ENCODE measurements at regions not wholly inside any gene's neighbourhood (a gene's known extent, or its start where the extent isn't known, plus 50 kb on each side); places are given as distances from the start of the nearest gene placed in this dataset.

- Histone ChIP-seq H3K36me3 (no peaks in the 10 kb centered on the region), H3K27ac (no peak overlapping the region), H3K9me3 (no peaks in the 10 kb centered on the region), H3K4me3 (no peak overlapping the region), H3K4me1 (no peaks in the 10 kb centered on the region), H3K27me3 (no peaks in the 10 kb centered on the region)
- TF ChIP-seq EP300 (IDR thresholded peaks at IDR 0.05), result no peak
- no peak for TF ChIP-seq POLR2AphosphoS5 (IDR thresholded peaks at IDR 0.05)
- no peak for TF ChIP-seq POLR2A (IDR thresholded peaks at IDR 0.05)
- TF ChIP-seq CTCF (IDR thresholded peaks at IDR 0.05), result no peak
- 70% methylated on average over 2 of the region's 2 CpGs for WGBS
- no peak for DNase-seq (ENCODE audit: low spot score in 2 of 2)
These were observed 101.4 kb upstream of the PIK3CG start for GRCh38 chr7:106763717-106764116.

- Histone ChIP-seq H3K9me3 (no peaks in the 10 kb centered on the region), H3K36me3 (no peaks in the 10 kb centered on the region), H3K27me3 (no peaks in the 10 kb centered on the region), H3K27ac (no peak overlapping the region), H3K4me1 (no peaks in the 10 kb centered on the region), H3K4me3 (no peak overlapping the region)
- TF ChIP-seq POLR2AphosphoS5 (IDR thresholded peaks at IDR 0.05) (no peak), POLR2A (IDR thresholded peaks at IDR 0.05) (no peak), EP300 (IDR thresholded peaks at IDR 0.05) (no peak), CTCF (IDR thresholded peaks at IDR 0.05) (no peak)
- 79% methylated on average over 5 of the region's 5 CpGs for WGBS
- no peak for DNase-seq (ENCODE audit: low spot score in 2 of 2)
These were observed 99.2 kb upstream of the PIK3CG start for GRCh38 chr7:106765727-106766355.

GRCh38 chr7:106766551-106766950, 98.5 kb upstream of the PIK3CG start:
- no peak overlapping the region for H3K27ac ChIP-seq
- DNase-seq (ENCODE audit: low spot score in 2 of 2), result no peak
- no peak overlapping the region for H3K4me3 ChIP-seq
- H3K9me3 ChIP-seq, result no peaks in the 10 kb centered on the region
- WGBS, result 51% methylated on average over 2 of the region's 2 CpGs
- no peaks in the 10 kb centered on the region for H3K4me1 ChIP-seq
- no peaks in the 10 kb centered on the region for H3K27me3 ChIP-seq
- TF ChIP-seq POLR2A (IDR thresholded peaks at IDR 0.05), result no peak
- TF ChIP-seq CTCF (IDR thresholded peaks at IDR 0.05), result no peak
- no peak for TF ChIP-seq EP300 (IDR thresholded peaks at IDR 0.05)
- no peaks in the 10 kb centered on the region for H3K36me3 ChIP-seq

- H3K9me3 ChIP-seq, result no peaks in the 10 kb centered on the region
- H3K4me3 ChIP-seq, result no peak overlapping the region
- H3K27me3 ChIP-seq, result no peaks in the 10 kb centered on the region
- no peaks in the 10 kb centered on the region for H3K36me3 ChIP-seq
- TF ChIP-seq POLR2A (IDR thresholded peaks at IDR 0.05), result no peak
- TF ChIP-seq EP300 (IDR thresholded peaks at IDR 0.05), result no peak
- TF ChIP-seq POLR2AphosphoS5 (IDR thresholded peaks at IDR 0.05), result no peak
- TF ChIP-seq CTCF (IDR thresholded peaks at IDR 0.05), result no peak
- H3K27ac ChIP-seq, result no peak overlapping the region
- no peak for DNase-seq (ENCODE audit: low spot score in 2 of 2)
- no peaks in the 10 kb centered on the region for H3K4me1 ChIP-seq
- WGBS, result 83% methylated on average over 3 of the region's 3 CpGs
These were observed 98.0 kb upstream of the PIK3CG start for GRCh38 chr7:106767078-106767477.

GRCh38 chr7:106767498-106768323, 97.4 kb upstream of the PIK3CG start:
- DNase-seq (ENCODE audit: low spot score in 2 of 2), result no peak
- WGBS, result 62% methylated on average over 8 of the region's 8 CpGs
- no peaks in the 10 kb centered on the region for H3K27me3 ChIP-seq
- TF ChIP-seq EP300 (IDR thresholded peaks at IDR 0.05), result no peak
- TF ChIP-seq CTCF (IDR thresholded peaks at IDR 0.05), result no peak
- TF ChIP-seq POLR2A (IDR thresholded peaks at IDR 0.05), result no peak
- no peak for TF ChIP-seq POLR2AphosphoS5 (IDR thresholded peaks at IDR 0.05)
- no peaks in the 10 kb centered on the region for H3K36me3 ChIP-seq
- H3K27ac ChIP-seq, result no peak overlapping the region
- no peaks in the 10 kb centered on the region for H3K9me3 ChIP-seq
- H3K4me1 ChIP-seq, result no peaks in the 10 kb centered on the region
- no peak overlapping the region for H3K4me3 ChIP-seq

Data from suprapubic skin (tissue), 4 donors.